ENCODE measurements at regions not wholly inside any gene's neighbourhood (a gene's known extent, or its start where the extent isn't known, plus 50 kb on each side); places are given as distances from the start of the nearest gene placed in this dataset.
"Not testable (repeated sequence)": the region's sequence is repeated elsewhere in the genome, so short reads cannot be mapped to it uniquely, and the experiment has no call there.

DNA sequence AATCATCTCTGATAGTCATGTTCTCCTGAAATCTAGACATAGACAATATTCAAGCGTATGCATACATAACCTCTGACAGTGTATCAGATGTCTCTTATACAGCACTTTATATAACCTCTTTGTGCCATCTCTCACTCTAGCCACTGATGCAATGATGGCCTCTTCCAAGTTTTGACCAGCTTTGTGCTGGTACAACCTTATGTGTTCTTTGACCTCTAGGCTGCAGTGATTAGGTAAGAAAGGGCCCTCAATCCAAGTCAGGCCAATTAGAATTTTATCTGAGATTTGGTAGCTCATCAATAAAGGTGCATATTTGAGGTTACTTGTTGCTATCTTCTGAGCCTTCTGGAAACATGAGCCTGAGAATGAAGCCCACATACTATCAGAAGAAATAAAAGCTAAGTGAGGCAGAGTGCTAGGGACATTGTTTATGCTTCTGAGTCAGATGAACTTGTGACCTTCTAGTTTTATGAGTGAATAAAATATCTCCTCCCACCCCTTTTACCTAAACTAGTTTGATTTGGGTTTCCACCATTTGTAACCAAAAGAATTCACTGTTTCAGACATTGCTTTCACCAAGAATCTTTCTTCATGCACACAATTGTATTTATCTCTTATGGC is 283.2 kb upstream of the SUCLG2 start:
- Mint-ChIP-seq H3K9me3 (peaks cover 12% of the 10 kb centered on the region), H3K36me3 (ENCODE audit: low read depth) (no peaks in the 10 kb centered on the region), H3K4me3 (no peak overlapping the region), H3K4me1 (ENCODE audit: low read depth) (peaks cover 18% of the 10 kb centered on the region), H3K27ac (no peak overlapping the region), H3K27me3 (no peaks in the 10 kb centered on the region)
- no peak for DNase-seq

DNA sequence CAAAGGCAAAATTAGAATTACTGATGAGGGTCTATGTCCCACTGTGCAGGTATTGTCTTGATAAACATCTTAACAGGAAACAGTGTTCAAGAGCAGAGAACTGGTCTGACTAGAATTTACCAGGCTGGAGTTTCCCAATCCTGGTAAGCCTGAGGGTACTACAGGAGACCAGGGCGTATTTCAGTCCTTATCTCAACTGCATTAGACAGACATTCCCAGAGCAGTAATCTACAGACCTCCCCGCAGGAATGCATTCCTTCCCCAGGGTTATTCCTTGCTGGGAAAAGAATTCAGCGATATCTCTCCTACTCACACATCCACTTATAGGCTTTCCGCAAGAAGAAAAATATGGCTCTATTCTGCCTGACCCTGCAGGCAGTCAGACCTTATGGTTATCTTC is 276.0 kb upstream of the SUCLG2 start:
- not testable (repeated sequence) for H3K4me3 Mint-ChIP-seq; H3K4me1 Mint-ChIP-seq (ENCODE audit: low read depth); H3K27me3 Mint-ChIP-seq; H3K36me3 Mint-ChIP-seq (ENCODE audit: low read depth); H3K27ac Mint-ChIP-seq; DNase-seq
- peaks cover 12% of the 10 kb centered on the region for H3K9me3 Mint-ChIP-seq

DNA sequence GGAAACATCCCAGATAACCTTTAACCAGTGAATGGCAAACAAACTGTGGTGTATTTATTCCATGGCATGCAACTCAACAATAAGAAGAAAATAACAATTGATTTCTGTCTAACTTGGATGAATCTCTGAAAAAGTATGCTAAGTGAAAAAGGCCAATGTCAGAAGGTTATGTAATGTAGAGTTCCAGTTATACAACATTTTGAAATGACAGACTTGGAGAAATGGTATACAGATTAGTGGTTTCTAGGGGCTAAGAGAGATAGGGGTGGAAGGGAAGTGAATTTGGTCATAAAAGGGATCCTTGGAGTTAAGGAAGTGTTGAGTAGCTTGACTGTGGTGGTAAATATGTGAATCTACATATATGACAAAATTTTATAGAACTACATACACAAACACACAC is 269.4 kb upstream of the SUCLG2 start:
- H3K27ac Mint-ChIP-seq = no peak overlapping the region
- peaks cover 5% of the 10 kb centered on the region for H3K9me3 Mint-ChIP-seq
- no peaks in the 10 kb centered on the region for H3K27me3 Mint-ChIP-seq
- no peaks in the 10 kb centered on the region for H3K4me1 Mint-ChIP-seq (ENCODE audit: low read depth)
- no peaks in the 10 kb centered on the region for H3K36me3 Mint-ChIP-seq (ENCODE audit: low read depth)
- H3K4me3 Mint-ChIP-seq = no peak overlapping the region
- no peak for DNase-seq

DNA sequence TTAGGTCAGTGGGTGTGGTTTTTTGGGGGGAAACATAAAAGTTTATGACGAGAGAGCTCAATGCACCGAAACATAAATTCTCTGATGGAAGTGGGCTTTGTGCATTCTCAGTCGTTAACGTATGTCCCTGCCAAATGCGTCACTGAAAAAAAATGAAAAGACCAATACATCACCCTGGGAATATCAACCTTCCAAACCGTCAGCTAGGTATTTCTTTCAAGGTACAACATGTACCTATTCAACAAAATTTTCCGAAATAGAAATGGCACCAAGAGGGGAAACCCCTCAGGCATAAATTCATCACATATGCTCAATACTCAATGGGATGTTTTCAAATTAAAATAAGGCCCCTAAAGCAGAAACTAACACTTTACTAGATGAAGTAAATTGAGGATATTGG is 266.6 kb upstream of the SUCLG2 start:
- no peaks in the 10 kb centered on the region for H3K36me3 Mint-ChIP-seq (ENCODE audit: low read depth)
- peaks cover 5% of the 10 kb centered on the region for H3K9me3 Mint-ChIP-seq
- no peaks in the 10 kb centered on the region for H3K4me1 Mint-ChIP-seq (ENCODE audit: low read depth)
- DNase-seq = no peak
- H3K27ac Mint-ChIP-seq = no peak overlapping the region
- H3K27me3 Mint-ChIP-seq = no peaks in the 10 kb centered on the region
- H3K4me3 Mint-ChIP-seq = no peak overlapping the region

DNA sequence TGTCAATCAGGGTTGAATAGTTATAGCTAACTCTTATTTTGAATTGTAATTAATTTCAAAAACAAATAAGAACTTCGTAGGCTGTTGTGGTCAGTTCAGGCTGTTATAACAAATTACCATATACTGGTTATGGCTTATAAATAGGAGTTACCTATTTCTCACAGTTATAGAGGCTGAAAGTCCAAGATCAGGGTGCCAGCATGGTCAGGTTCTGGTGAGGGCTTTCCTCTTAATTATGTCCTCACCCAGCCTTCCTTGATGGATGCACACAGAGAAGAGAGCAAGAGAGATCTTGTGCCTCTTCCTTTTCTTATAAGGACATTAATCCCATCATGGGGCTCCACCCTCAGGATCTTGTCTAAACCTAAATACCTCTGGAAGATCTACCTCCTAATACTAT is 265.9 kb upstream of the SUCLG2 start:
- H3K4me3 Mint-ChIP-seq = no peak overlapping the region
- H3K9me3 Mint-ChIP-seq = peaks cover 2% of the 10 kb centered on the region
- no peak overlapping the region for H3K27ac Mint-ChIP-seq
- no peak for DNase-seq
- H3K36me3 Mint-ChIP-seq (ENCODE audit: low read depth) = no peaks in the 10 kb centered on the region
- H3K27me3 Mint-ChIP-seq = no peaks in the 10 kb centered on the region
- no peaks in the 10 kb centered on the region for H3K4me1 Mint-ChIP-seq (ENCODE audit: low read depth)

DNA sequence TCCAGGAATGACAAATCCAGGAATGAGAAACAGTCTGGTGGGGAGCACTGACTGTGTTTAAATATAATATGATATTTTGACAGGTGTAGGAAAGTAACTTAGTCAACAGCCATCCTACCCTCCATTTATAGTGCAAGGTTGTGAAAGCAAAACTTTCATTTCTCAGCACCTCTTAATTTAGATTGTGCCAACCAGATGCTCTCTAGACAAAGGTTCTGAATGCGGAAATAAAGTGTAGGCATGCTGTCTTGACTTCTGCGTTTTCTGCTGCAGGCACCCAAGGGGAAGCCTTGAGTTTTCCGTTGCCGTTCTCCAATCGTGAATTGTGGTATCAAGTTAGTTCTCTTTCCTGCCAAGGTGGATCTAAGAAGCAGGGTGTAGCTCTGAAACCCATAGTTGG is 261.9 kb upstream of the SUCLG2 start:
- Mint-ChIP-seq H3K27ac (no peak overlapping the region), H3K9me3 (no peaks in the 10 kb centered on the region), H3K27me3 (no peaks in the 10 kb centered on the region), H3K4me3 (no peak overlapping the region), H3K36me3 (ENCODE audit: low read depth) (no peaks in the 10 kb centered on the region), H3K4me1 (ENCODE audit: low read depth) (no peaks in the 10 kb centered on the region)
- no peak for DNase-seq

DNA sequence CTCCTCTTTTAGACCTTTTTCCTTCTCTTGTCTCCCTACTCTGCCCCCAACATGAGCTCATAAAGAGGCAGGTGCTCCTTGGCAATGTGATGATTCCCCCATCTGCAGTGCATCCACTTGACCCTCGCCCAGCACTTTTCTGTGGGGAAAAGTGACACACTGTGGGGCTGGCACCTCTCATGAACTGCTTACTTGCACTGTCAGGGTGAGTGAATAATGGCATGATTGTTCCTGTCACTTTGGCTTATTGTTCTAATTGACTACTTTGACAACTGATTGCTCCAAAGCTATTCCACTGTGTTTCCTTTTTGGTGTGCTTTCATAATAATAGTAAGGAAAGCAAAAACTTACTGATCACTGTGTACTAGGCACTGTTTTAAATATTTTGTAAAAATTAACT is 253.3 kb upstream of the SUCLG2 start:
- no peak overlapping the region for H3K27ac Mint-ChIP-seq
- no peaks in the 10 kb centered on the region for H3K36me3 Mint-ChIP-seq (ENCODE audit: low read depth)
- peaks cover 3% of the 10 kb centered on the region for H3K27me3 Mint-ChIP-seq
- H3K4me3 Mint-ChIP-seq = no peak overlapping the region
- no peak for DNase-seq
- no peaks in the 10 kb centered on the region for H3K9me3 Mint-ChIP-seq
- peaks cover 17% of the 10 kb centered on the region for H3K4me1 Mint-ChIP-seq (ENCODE audit: low read depth)

DNA sequence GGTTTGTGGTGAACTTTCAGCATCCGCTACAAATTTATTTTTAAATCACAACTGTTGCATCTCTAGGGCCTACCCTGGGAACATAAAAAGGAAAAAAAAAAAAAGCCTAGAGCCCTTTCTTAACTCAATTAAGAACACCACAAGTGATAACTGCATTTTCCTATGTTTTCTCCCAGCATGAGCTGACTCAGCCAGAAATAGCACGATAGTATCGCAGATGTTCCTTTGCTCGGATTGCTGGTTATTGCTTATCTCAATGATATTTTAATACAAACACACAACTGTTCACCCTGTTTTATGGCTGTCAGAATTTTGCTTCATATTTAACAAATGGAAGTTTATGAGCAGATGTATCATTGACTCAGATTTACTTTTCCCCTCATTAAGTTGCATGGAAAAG is 251.8 kb upstream of the SUCLG2 start:
- Mint-ChIP-seq H3K4me3 (no peak overlapping the region), H3K4me1 (ENCODE audit: low read depth) (peaks cover 20% of the 10 kb centered on the region), H3K27me3 (peaks cover 3% of the 10 kb centered on the region), H3K36me3 (ENCODE audit: low read depth) (no peaks in the 10 kb centered on the region), H3K27ac (no peak overlapping the region), H3K9me3 (no peaks in the 10 kb centered on the region)
- DNase-seq = no peak

DNA sequence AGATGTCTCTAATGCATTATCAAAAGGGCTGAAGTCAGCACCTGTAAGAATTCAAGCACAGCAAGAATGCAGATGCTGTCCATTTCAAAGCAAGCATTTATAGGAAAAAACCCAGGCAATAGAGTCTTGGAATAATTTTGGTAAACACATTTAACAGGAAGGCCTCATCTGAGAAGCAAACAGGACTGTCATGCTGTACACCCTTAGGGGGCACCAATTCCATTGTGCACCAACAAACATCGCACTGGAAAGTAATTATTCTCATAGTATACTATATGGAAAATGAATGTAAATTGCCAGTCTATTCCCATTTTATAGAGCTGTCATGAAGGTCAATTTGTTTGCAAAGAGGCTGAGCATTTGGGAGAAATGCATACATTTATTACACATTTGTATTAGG is 247.3 kb upstream of the SUCLG2 start:
- peaks cover 12% of the 10 kb centered on the region for H3K4me1 Mint-ChIP-seq (ENCODE audit: low read depth)

DNA sequence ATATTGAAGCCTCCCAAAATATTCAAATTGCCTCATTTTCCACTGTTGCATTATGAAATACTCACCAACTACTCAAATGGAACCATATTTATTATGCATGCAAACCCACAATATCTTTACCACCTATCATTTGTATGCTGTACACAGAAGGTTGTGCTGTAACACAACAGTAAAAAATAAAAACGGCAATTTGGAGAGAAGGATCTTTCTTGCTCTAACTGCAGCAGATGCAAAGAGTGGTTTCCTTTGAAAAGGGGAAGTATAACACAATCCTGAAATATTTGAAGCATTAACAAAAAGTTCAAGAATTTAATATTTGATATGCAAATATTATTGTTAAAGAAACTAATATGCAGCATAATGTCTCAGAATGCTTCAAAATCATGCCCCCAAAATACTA is 244.5 kb upstream of the SUCLG2 start:
- H3K9me3 Mint-ChIP-seq = no peaks in the 10 kb centered on the region
- H3K4me3 Mint-ChIP-seq = no peak overlapping the region
- H3K36me3 Mint-ChIP-seq (ENCODE audit: low read depth) = no peaks in the 10 kb centered on the region
- no peak for DNase-seq
- H3K27ac Mint-ChIP-seq = no peak overlapping the region
- H3K4me1 Mint-ChIP-seq (ENCODE audit: low read depth) = peaks cover 4% of the 10 kb centered on the region
- H3K27me3 Mint-ChIP-seq = no peaks in the 10 kb centered on the region

More for the DNA sequence above, 247.3 kb upstream of the SUCLG2 start:
- no peak overlapping the region for H3K4me3 Mint-ChIP-seq
- H3K9me3 Mint-ChIP-seq = no peaks in the 10 kb centered on the region
- no peak overlapping the region for H3K27ac Mint-ChIP-seq
- no peaks in the 10 kb centered on the region for H3K36me3 Mint-ChIP-seq (ENCODE audit: low read depth)
- H3K27me3 Mint-ChIP-seq = no peaks in the 10 kb centered on the region
- no peak for DNase-seq

DNA sequence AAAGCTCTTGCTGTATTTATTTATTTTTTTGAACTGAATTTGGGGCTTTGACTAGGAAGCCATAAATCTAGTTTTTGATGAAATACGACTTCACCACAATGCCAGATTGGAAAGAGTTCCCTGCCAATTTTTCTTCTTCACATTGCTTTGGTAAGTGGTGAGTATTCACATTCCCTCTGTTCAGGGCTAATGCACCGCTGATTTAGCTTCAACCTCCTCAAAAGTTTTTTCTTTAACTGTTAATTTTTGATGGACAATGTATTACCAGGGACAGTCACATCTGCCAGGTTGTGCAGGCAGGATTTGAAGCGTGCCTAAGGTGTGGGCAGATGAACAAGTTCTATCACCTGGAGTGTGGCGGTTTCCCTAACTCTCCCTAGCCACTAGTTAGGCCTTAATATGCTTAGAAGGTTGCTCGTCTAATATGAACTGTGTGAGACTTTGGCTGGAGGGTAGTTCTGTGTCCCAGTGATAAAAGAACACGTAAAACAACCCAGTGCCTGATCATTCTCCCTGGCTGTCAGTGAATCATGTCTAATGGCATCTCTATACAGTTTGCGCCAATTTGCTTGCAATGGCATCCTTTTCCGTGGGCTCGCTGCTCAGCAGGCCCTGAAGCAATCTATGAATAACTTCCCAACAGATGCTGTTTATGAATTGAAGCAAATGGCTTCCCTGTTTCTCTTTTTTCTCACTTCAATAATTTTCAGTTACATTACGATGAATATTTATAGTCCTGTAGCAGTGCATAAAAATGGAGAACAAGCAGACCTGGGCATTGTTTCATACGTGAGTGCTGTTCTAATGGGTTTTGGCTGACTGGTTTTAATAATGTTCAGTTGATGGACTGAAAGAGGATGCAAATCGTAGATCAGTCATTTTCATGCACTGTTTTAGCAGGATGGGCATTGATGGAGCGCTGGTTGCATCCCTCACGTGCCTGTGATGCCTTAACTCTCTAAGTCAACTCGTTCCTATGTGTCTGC is 243.2 kb upstream of the SUCLG2 start:
- Mint-ChIP-seq H3K4me3 (no peak overlapping the region), H3K4me1 (ENCODE audit: low read depth) (peaks cover 4% of the 10 kb centered on the region), H3K9me3 (no peaks in the 10 kb centered on the region), H3K27me3 (no peaks in the 10 kb centered on the region), H3K27ac (no peak overlapping the region), H3K36me3 (ENCODE audit: low read depth) (no peaks in the 10 kb centered on the region)
- no peak for DNase-seq

DNA sequence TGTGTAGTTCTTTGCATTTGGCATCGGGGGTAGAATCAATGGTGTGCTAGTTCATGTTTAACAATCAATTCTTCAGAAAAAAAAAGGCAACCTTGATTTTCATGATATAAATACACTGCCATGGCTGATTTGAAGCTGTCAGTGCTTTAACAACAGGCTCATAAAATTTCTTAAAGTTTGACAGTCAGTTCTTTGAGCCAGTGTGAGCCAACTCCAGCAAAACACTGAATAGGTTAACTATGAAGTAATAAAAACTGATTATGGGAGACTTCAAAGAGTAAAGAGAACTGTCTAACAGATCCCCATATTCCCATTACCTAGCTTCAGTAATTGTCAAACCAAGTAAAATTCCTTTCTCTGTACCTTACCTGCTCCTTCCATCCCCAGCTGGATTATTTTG is 241.7 kb upstream of the SUCLG2 start:
- no peaks in the 10 kb centered on the region for H3K4me1 Mint-ChIP-seq (ENCODE audit: low read depth)
- H3K4me3 Mint-ChIP-seq = no peak overlapping the region
- no peak for DNase-seq
- H3K27ac Mint-ChIP-seq = no peak overlapping the region
- H3K27me3 Mint-ChIP-seq = no peaks in the 10 kb centered on the region
- H3K36me3 Mint-ChIP-seq (ENCODE audit: low read depth) = no peaks in the 10 kb centered on the region
- H3K9me3 Mint-ChIP-seq = peaks cover 4% of the 10 kb centered on the region

DNA sequence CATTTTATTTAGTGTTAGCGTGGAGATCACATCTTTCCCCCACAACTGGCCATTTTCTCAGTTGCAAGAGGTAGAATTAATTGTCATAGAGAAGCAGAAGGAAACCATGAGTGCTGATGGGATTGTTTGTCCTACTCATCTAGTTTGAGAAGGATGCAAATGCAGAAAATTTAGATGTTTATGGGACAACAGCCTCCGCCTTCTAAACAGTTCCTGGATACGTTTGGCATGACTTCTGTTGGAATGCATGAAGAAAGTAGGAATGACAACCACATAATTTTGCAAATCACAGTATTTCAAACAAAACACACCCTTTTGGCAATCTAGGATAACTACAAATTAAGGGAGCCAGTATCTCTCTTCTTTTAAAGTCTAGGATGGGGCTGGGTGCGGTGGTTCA is 240.1 kb upstream of the SUCLG2 start:
- DNase-seq = no peak
- Mint-ChIP-seq H3K4me3 (no peak overlapping the region), H3K36me3 (ENCODE audit: low read depth) (no peaks in the 10 kb centered on the region), H3K4me1 (ENCODE audit: low read depth) (no peaks in the 10 kb centered on the region), H3K27ac (no peak overlapping the region), H3K27me3 (no peaks in the 10 kb centered on the region), H3K9me3 (peaks cover 13% of the 10 kb centered on the region)

DNA sequence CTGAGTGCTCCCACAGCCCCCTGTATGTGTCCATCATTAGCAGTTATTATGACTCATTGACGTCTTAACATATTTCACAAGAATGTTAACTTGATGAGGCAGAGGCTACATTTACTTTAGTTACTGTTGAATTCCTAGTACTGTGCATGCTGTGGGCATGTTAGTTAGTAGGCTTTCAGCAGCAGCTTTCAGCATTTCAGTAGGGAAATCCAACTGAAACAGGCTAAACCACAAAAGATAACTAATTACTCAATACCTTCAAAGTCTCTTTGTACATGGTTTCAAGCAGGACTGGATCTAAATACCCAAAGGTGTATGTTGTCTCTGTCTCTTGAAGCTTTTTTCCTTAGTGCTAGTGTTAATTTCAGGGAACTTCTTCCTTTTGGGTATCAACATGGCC is 229.9 kb upstream of the SUCLG2 start:
- DNase-seq = no peak
- no peaks in the 10 kb centered on the region for H3K36me3 Mint-ChIP-seq (ENCODE audit: low read depth)
- no peaks in the 10 kb centered on the region for H3K4me1 Mint-ChIP-seq (ENCODE audit: low read depth)
- H3K27ac Mint-ChIP-seq = no peak overlapping the region
- H3K9me3 Mint-ChIP-seq = peaks cover 12% of the 10 kb centered on the region
- H3K27me3 Mint-ChIP-seq = no peaks in the 10 kb centered on the region
- H3K4me3 Mint-ChIP-seq = no peak overlapping the region

DNA sequence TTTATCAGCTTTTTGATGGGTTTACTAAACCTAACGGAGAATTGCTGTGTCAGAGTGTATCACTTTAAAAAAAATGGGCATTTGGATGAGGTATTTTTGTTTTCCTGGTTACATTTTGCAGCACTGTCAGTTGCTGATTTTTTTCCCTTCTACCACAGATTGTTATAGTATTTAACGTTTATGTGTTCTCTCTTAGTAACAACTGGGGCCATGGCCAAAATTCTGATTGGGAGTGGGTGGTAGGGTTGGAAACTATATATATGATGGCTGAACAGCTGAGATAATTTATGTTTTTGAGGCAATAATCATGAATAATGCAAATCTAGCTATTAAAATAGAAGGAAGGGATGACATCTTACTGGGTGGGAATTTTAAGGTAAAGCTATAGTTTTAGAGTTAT is 229.4 kb upstream of the SUCLG2 start:
- Mint-ChIP-seq H3K27ac (no peak overlapping the region), H3K4me3 (no peak overlapping the region), H3K27me3 (no peaks in the 10 kb centered on the region), H3K4me1 (ENCODE audit: low read depth) (no peaks in the 10 kb centered on the region), H3K36me3 (ENCODE audit: low read depth) (no peaks in the 10 kb centered on the region), H3K9me3 (peaks cover 8% of the 10 kb centered on the region)
- DNase-seq = no peak
